Endothelial cell of umbilical vein (primary cell): ENCODE measurements at regions not wholly inside any gene's neighbourhood (a gene's known extent, or its start where the extent isn't known, plus 50 kb on each side); places are given as distances from the start of the nearest gene placed in this dataset.

ENCODE experiments used
- BruUV-seq: library from RNA; stranded (reverse); fragments of 400-500 nt; replicated peaks from 2 replicates; lab custom pipeline; 2021; lab: Mats Ljungman, UMichigan
- CTCF ChIA-PET: fragments of 300-600, 350-600 bp; sonication (Branson Sonifier 250); formaldehyde crosslinking; loops from one replicate; lab custom pipeline; 2021; ENCODE audit warnings: antibody characterized with exemption, inconsistent platforms; lab: Charles Lee
- POLR2A ChIA-PET: fragments of 300-600, 350-600 bp; sonication (Branson Sonifier 250); formaldehyde crosslinking; loops from one replicate; lab custom pipeline; 2021; ENCODE audit warnings: antibody characterized with exemption, inconsistent platforms; lab: Charles Lee
- DNase-seq: peaks from one replicate; pipeline ENCODE4 v3.0.0-alpha.2; 2011; ENCODE audit warnings: low read depth, low spot score
- FAIRE-seq: peaks from 2 replicates; lab custom pipeline; 2011; peaks lifted over from hg19 to GRCh38; lab: Jason Lieb, UNC
- H2AFZ ChIP-seq: 2 replicates; pipeline ENCODE4 v1.6.0; 2012; ENCODE audit warnings: low read depth, low read length, control low read depth, inconsistent platforms
- H3K27ac ChIP-seq: 2 replicates; pipeline ENCODE4 v1.5.1; 2011; ENCODE audit warnings: low read depth, mild to moderate bottlenecking, control low read depth, low read length, moderate library complexity; ENCODE audit not compliant: insufficient read depth
- H3K27me3 ChIP-seq, 2 experiments: 2 replicates each; pipeline versions ENCODE4 v1.6.0 to v1.6.1; 2011; ENCODE audit warnings: low read length in 2 of 2, mixed read lengths in 1 of 2; ENCODE audit not compliant: control insufficient read depth in 2 of 2, insufficient read depth in 2 of 2
- H3K36me3 ChIP-seq, 2 experiments: 2 replicates in 1 of 2; 3 replicates in 1 of 2; pipeline ENCODE4 v1.5.1; 2011; ENCODE audit warnings: low read length in 2 of 2, mild to moderate bottlenecking in 1 of 2, moderate library complexity in 1 of 2; ENCODE audit not compliant: control insufficient read depth in 2 of 2, insufficient read depth in 2 of 2; ENCODE audit errors: extremely low read depth in 1 of 2
- H3K4me1 ChIP-seq: 3 replicates; pipeline ENCODE4 v1.5.1; 2011; ENCODE audit warnings: mild to moderate bottlenecking, low read length; ENCODE audit not compliant: control insufficient read depth, insufficient read depth; ENCODE audit errors: extremely low read depth
- H3K4me2 ChIP-seq: 2 replicates; pipeline ENCODE4 v1.6.1; 2011; ENCODE audit warnings: low read length, control low read depth, mixed read lengths; ENCODE audit not compliant: insufficient read depth
- H3K4me3 ChIP-seq, 3 experiments: fragments of 200-600 bp in 1 of 3; sonication (generic), shearing (Covaris generic) in 1 of 3; replicated peaks in 1 of 3; 2 replicates each; pipeline ENCODE4 v1.5.1; 2011 to 2016; ENCODE audit warnings: control low read depth in 3 of 3, low read length in 3 of 3, mild to moderate bottlenecking in 2 of 3, inconsistent platforms in 1 of 3, low read depth in 1 of 3, moderate library complexity in 1 of 3; ENCODE audit not compliant: insufficient read depth in 1 of 3
- H3K79me2 ChIP-seq: 2 replicates; pipeline ENCODE4 v1.6.0; 2012; ENCODE audit warnings: low read length, inconsistent platforms; ENCODE audit not compliant: control insufficient read depth, insufficient read depth
- H3K9ac ChIP-seq: replicated peaks from 2 replicates; pipeline ENCODE3; 2011; ENCODE audit warnings: low read length, control low read depth; ENCODE audit not compliant: insufficient read depth; ENCODE audit errors: extremely low read depth
- H3K9me1 ChIP-seq: replicated peaks from 3 replicates; pipeline ENCODE4 v1.6.0; 2011; ENCODE audit warnings: mild to moderate bottlenecking, low read length; ENCODE audit not compliant: control insufficient read depth, insufficient read depth; ENCODE audit errors: extremely low read depth
- H3K9me3 ChIP-seq: replicated peaks from 2 replicates; pipeline ENCODE4 v1.5.1; 2012; ENCODE audit warnings: low read length, inconsistent platforms; ENCODE audit not compliant: control insufficient read depth, insufficient read depth
- H4K20me1 ChIP-seq: replicated peaks from 2 replicates; pipeline ENCODE3; 2011; ENCODE audit warnings: mild to moderate bottlenecking, low read length; ENCODE audit not compliant: control insufficient read depth, insufficient read depth; ENCODE audit errors: extremely low read depth
- CTCF ChIP-seq, 2 donors: IDR thresholded peaks; 1 replicate in 1 of 2; 2 replicates in 1 of 2; pipeline ENCODE4 v1.5.1; 2011; ENCODE audit warnings: low read length in 2 of 2, mild to moderate bottlenecking in 2 of 2, moderate library complexity in 2 of 2, control low read depth in 1 of 2, inconsistent platforms in 1 of 2, low read depth in 1 of 2; ENCODE audit not compliant: insufficient read depth in 1 of 2; ENCODE audit errors: extremely low read depth in 1 of 2
- EZH2 ChIP-seq: IDR thresholded peaks from 2 replicates; pipeline ENCODE4 v1.6.1; 2012; ENCODE audit warnings: borderline replicate concordance, low read depth, mild to moderate bottlenecking, moderate library complexity, low read length, inconsistent platforms; ENCODE audit not compliant: severe bottlenecking
- FOS ChIP-seq: IDR thresholded peaks from 2 replicates; pipeline ENCODE4 v1.6.1; 2011; ENCODE audit warnings: mild to moderate bottlenecking, low read length, moderate library complexity, borderline replicate concordance; ENCODE audit not compliant: insufficient read depth
- GATA2 ChIP-seq: IDR thresholded peaks from 2 replicates; pipeline ENCODE4 v1.7.0; 2011; ENCODE audit warnings: low read depth, mild to moderate bottlenecking, moderate library complexity, mixed read lengths, low read length; ENCODE audit not compliant: insufficient read length, insufficient read depth
- JUN ChIP-seq: IDR thresholded peaks from 2 replicates; pipeline ENCODE4 v1.6.1; 2011; ENCODE audit warnings: borderline replicate concordance, low read depth; ENCODE audit not compliant: insufficient read length, insufficient read depth
- MAX ChIP-seq: IDR thresholded peaks from 2 replicates; pipeline ENCODE4 v1.6.1; 2011; ENCODE audit not compliant: insufficient read depth, insufficient read length
- MYC ChIP-seq: IDR thresholded peaks from one replicate; pipeline ENCODE4 v1.6.1; 2011; ENCODE audit warnings: mild to moderate bottlenecking, low read depth, low read length
- POLR2A ChIP-seq: IDR thresholded peaks from 2 replicates; pipeline ENCODE4 v1.6.1; 2012; ENCODE audit warnings: low read depth, mild to moderate bottlenecking, control low read depth, low read length
- POLR2AphosphoS5 ChIP-seq: IDR thresholded peaks from 2 replicates; pipeline ENCODE4 v1.6.1; 2012; ENCODE audit warnings: low read depth, mild to moderate bottlenecking, control low read depth, low read length, moderate library complexity; ENCODE audit not compliant: insufficient read depth
- dilution Hi-C: fragments of 300-500 bp; cut with MboI; formaldehyde crosslinking; loops from one replicate; pipeline ENCODE4 v1.15.0; 2019; ENCODE audit warnings: low sequenced_read_pairs; ENCODE audit not compliant: extremely low pct_ligation_motif_present
- intact Hi-C: fragments of 100-400 bp; cut with micrococcal nuclease; formaldehyde crosslinking; loops from one replicate; pipeline ENCODE4 v1.10.0; 2022

- DNase-seq = peak; percentile 5
These were observed 76.9 kb upstream of the EXOC1L start for GRCh38 chr4:55742655-55743202.

GRCh38 chr4:55744369-55744768 is 75.2 kb upstream of the EXOC1L start:
- Histone ChIP-seq H3K4me1 (no peaks in the 10 kb centered on the region), H3K4me2 (no peak overlapping the region), H3K9me3 (no peaks in the 10 kb centered on the region), H3K4me3 (no peak overlapping the region), H3K36me3 (no peaks in the 10 kb centered on the region), H4K20me1 (no peaks in the 10 kb centered on the region), H3K9ac (no peak overlapping the region), H2AFZ (no peak overlapping the region), H3K27ac (no peak overlapping the region), H3K9me1 (no peaks in the 10 kb centered on the region), H3K27me3 (peaks cover 2% of the 10 kb centered on the region in 2 experiments), H3K79me2 (no peaks in the 10 kb centered on the region)
- dilution Hi-C loops = no loop called here
- POLR2A ChIA-PET = no interaction called here
- no peak for DNase-seq
- TF ChIP-seq MAX (no peak), GATA2 (no peak), FOS (no peak), CTCF (IDR thresholded peaks at IDR 0.05; ENCODE audit: extremely low read depth in 1 of 2, insufficient read depth in 1 of 2, low read depth in 1 of 2, low read length in 2 of 2) (no peak), EZH2 (no peak), JUN (no peak), POLR2A (no peak), POLR2AphosphoS5 (no peak), MYC (no peak)
- intact Hi-C loops = no loop called here
- no TSS peak for BruUV-seq
- no peak for FAIRE-seq
- CTCF ChIA-PET = no interaction called here

More at GRCh38 chr4:55742655-55743202, 76.9 kb upstream of the EXOC1L start:
- no peaks in the 10 kb centered on the region for H3K9me1 ChIP-seq
- no peak overlapping the region for H3K4me3 ChIP-seq
- intact Hi-C loops (no loop called here), dilution Hi-C loops (no loop called here)
- BruUV-seq = no TSS peak
- no peaks in the 10 kb centered on the region for H3K79me2 ChIP-seq
- no peaks in the 10 kb centered on the region for H3K4me1 ChIP-seq
- no peak overlapping the region for H3K4me2 ChIP-seq
- ChIA-PET POLR2A (no interaction called here), CTCF (interaction anchor here (1.2 kb wide), 1 partner anchor 124 kb away, joined by 6 read pairs; no protein-coding TSS in a partner anchor)
- H4K20me1 ChIP-seq = no peaks in the 10 kb centered on the region
- no peak for FAIRE-seq
- no peaks in the 10 kb centered on the region for H3K36me3 ChIP-seq
- H3K27ac ChIP-seq = no peak overlapping the region
- H3K27me3 ChIP-seq = peaks cover 0 to 2% of the 10 kb centered on the region in 2 experiments
- no peak for TF ChIP-seq MYC
- no peak for TF ChIP-seq GATA2
- no peak for TF ChIP-seq POLR2A
- no peak for TF ChIP-seq FOS
- TF ChIP-seq EZH2 = no peak
- no peak for TF ChIP-seq POLR2AphosphoS5
- no peak overlapping the region for H2AFZ ChIP-seq
- no peak overlapping the region for H3K9ac ChIP-seq
- no peaks in the 10 kb centered on the region for H3K9me3 ChIP-seq
